GM12878 (cell line): ENCODE measurements at regions not wholly inside any gene's neighbourhood (a gene's known extent, or its start where the extent isn't known, plus 50 kb on each side); places are given as distances from the start of the nearest gene placed in this dataset.

Experiments used
- BCLAF1 ChIP-seq: fragments of 450-650 bp; IDR thresholded peaks from 2 replicates; pipeline ENCODE4 v1.6.1; 2017; ENCODE audit warnings: antibody characterized with exemption, mild to moderate bottlenecking, moderate library complexity
- EP300 ChIP-seq, 2 experiments: fragments of 150-350 bp in 1 of 2; IDR thresholded peaks; 2 replicates each; pipeline ENCODE4 v1.6.1; 2011 to 2012; ENCODE audit warnings: low read depth in 2 of 2, low read length in 2 of 2, borderline replicate concordance in 1 of 2, improper control_type of control experiment in 1 of 2, inconsistent platforms in 1 of 2; ENCODE audit not compliant: control insufficient read depth in 1 of 2
- RAD51 ChIP-seq: fragments of 450-650 bp; IDR thresholded peaks from 2 replicates; pipeline ENCODE4 v1.6.1; 2016; ENCODE audit warnings: moderate library complexity, mild to moderate bottlenecking, inconsistent platforms
- SUZ12 ChIP-seq: fragments of 200-600 bp; sonication (generic); IDR thresholded peaks from one replicate; pipeline ENCODE4 v1.6.1; 2018; ENCODE audit warnings: antibody characterized with exemption, mild to moderate bottlenecking; ENCODE audit not compliant: unreplicated experiment
- TCF12 ChIP-seq: IDR thresholded peaks from 2 replicates; pipeline ENCODE4 v1.6.1; 2011; ENCODE audit warnings: low read depth, mild to moderate bottlenecking, low read length
- TF ChIP-seq, protein P1 (sequence below): fragments of 450-650 bp; IDR thresholded peaks from 2 replicates; pipeline ENCODE4 v1.6.1; 2016; ENCODE audit warnings: mild to moderate bottlenecking, moderate library complexity, borderline replicate concordance

- TF ChIP-seq EP300 (IDR thresholded peaks at IDR 0.05; ENCODE audit: borderline replicate concordance in 1 of 2, control insufficient read depth in 1 of 2, low read depth in 2 of 2, low read length in 2 of 2) (no peak), BCLAF1 (no peak), SUZ12 (no peak), RAD51 (no peak), TCF12 (no peak)
- TF ChIP-seq, protein P1, sequence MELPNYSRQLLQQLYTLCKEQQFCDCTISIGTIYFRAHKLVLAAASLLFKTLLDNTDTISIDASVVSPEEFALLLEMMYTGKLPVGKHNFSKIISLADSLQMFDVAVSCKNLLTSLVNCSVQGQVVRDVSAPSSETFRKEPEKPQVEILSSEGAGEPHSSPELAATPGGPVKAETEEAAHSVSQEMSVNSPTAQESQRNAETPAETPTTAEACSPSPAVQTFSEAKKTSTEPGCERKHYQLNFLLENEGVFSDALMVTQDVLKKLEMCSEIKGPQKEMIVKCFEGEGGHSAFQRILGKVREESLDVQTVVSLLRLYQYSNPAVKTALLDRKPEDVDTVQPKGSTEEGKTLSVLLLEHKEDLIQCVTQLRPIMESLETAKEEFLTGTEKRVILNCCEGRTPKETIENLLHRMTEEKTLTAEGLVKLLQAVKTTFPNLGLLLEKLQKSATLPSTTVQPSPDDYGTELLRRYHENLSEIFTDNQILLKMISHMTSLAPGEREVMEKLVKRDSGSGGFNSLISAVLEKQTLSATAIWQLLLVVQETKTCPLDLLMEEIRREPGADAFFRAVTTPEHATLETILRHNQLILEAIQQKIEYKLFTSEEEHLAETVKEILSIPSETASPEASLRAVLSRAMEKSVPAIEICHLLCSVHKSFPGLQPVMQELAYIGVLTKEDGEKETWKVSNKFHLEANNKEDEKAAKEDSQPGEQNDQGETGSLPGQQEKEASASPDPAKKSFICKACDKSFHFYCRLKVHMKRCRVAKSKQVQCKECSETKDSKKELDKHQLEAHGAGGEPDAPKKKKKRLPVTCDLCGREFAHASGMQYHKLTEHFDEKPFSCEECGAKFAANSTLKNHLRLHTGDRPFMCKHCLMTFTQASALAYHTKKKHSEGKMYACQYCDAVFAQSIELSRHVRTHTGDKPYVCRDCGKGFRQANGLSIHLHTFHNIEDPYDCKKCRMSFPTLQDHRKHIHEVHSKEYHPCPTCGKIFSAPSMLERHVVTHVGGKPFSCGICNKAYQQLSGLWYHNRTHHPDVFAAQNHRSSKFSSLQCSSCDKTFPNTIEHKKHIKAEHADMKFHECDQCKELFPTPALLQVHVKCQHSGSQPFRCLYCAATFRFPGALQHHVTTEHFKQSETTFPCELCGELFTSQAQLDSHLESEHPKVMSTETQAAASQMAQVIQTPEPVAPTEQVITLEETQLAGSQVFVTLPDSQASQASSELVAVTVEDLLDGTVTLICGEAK: no peak
Observed at GRCh38 chr4:54838301-54838700, 180.5 kb downstream of the KIT start (continued).
